Right ventricle myocardium superior (tissue), 1 donor: ENCODE measurements at regions not wholly inside any gene's neighbourhood (a gene's known extent, or its start where the extent isn't known, plus 50 kb on each side); places are given as distances from the start of the nearest gene placed in this dataset.
"Not testable (repeated sequence)": the region's sequence is repeated elsewhere in the genome, so short reads cannot be mapped to it uniquely, and the experiment has no call there.

ENCODE experiments used
- ATAC-seq: fragments of 200-7000 bp; cut with Tn5 transposase; one replicate; pipeline ENCODE4 v1.9.1; 2020; ENCODE audit warnings: mild to moderate bottlenecking; ENCODE audit not compliant: poor library complexity
- DNase-seq: peaks from one replicate; pipeline ENCODE4 v3.0.0-alpha.2; 2020
- intact Hi-C: fragments of 100-400 bp; cut with DNase I; formaldehyde crosslinking; loops from one replicate; pipeline ENCODE4 v1.11.2; 2022
- donor health status: DM: no; HTN: yes; CAD: no; lungs with severe emphysema.

DNA sequence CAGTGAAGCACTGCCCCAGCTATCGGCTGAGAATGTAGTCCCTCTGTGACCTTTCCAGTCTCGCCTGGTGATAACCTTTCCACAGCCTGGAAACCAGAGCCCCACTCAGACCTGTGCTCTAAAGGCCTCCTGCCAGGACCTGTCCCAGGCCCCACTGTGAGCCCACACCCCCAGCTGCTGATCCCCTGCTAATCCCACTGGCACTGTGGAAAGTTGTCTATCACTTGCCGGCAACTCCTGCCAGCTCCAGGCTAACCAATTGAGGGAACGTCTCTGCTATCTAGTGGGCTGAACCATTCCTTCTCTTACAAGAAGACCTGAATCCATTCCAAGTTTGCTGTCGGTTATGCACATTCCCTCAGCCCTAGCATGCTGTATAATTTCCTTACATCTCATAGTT, 328.2 kb downstream of the FAM181B start:
- DNase-seq, result no peak
- intact Hi-C loops, result no loop called here
- ATAC-seq, result no peak

DNA sequence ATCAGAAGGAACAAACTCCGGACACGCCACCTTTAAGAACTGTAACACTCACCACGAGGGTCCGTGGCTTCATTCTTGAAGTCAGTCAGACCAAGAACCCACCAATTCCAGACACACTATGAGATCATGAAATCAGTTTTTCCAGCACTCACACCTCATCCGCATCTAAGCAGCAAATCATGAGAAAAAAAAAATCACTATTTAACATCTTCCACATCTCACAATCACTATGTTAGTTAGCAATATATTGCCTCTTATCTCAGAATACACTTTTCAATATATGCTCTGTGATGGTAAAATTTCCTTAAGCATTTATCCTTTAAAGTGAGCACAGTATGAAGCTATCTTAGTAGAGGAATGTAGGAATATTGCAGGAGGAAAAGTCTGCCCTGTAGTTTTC, 328.7 kb downstream of the FAM181B start:
- no peak for ATAC-seq
- intact Hi-C loops, result no loop called here
- DNase-seq, result no peak

- ATAC-seq (no peak), DNase-seq (no peak)
- intact Hi-C loops, result no loop called here
Observed at GRCh38 chr11:82403640-82404305, 329.9 kb downstream of the FAM181B start.

DNA sequence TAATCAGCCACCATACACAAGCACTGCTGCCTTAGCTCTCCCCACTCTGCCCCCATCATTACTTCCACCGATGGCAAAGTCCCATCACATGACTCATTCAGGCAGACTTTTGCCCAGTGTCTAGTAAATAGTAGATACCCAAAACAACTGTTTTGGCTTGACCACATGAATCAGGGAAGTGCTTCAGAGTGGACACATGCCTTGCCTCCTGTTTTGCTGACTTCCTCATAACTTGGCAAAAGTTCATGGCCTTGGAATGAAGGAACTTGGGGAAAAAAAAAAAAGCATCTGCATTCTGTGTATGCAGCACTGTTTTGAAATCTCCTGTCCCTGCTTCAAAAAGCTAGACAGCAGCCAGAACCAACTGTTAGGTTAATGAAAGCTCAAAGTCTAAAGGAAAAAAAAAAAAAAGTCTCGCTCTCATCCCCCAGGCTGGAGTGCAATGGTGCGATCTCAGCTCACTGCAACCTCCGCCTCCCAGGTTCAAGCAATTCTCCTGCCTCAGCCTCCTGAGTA, 335.3 kb downstream of the FAM181B start:
- DNase-seq (no peak), ATAC-seq (peak; percentile 71)
- intact Hi-C loops, result no loop called here

DNA sequence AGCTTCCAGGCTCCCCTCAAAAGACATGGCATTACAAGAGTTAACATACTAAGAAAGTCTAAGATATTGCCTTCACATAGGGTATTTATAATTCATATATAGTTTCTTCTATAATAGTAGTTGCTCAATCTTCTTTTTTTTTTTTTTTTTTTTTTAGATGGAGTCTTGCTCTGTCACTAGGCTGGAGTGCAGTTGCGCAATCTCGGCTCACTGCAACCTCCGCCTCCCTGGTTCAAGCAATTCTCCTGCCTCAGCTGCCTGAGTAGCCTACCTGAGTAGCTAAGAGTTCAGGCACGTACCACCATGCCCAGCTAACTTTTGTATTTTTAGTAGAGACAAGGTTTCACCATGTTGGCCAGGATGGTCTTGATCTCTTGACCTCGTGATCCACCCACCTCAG, 337.0 kb downstream of the FAM181B start:
- ATAC-seq, intact Hi-C loops: not testable (repeated sequence)
- DNase-seq, result peak; percentile 53

GRCh38 chr11:82384308-82384707, 349.4 kb downstream of the FAM181B start:
- intact Hi-C loops, result no loop called here
- ATAC-seq (no peak), DNase-seq (no peak)

GRCh38 chr11:82373781-82374542, 359.7 kb downstream of the FAM181B start:
- no peak for ATAC-seq
- intact Hi-C loops, result no loop called here
- DNase-seq, result no peak

- ATAC-seq, result no peak
Observed at GRCh38 chr11:82365351-82365750, 368.3 kb downstream of the FAM181B start.

DNA sequence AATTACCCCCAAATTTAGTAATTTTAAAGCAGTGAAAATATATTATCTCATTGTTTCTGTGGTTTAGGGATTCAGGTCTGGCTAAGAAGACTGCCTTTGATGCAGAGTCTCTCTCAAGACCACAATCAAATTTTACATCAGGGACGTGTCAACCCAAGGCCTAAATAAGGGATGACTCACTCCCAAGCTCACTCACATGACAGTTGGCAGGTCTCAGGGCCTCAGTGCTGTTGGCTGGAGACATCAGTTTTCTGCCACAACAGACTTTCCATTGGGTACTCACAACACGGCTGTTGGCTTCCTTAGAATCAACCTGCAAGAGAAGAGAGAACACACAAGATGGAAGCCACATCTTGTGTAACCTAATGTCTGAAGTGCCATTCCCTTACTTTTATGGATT, 377.3 kb downstream of the FAM181B start:
- intact Hi-C loops, result no loop called here
- no peak for ATAC-seq
- DNase-seq, result no peak

More at GRCh38 chr11:82365351-82365750, 368.3 kb downstream of the FAM181B start:
- DNase-seq, result no peak
- intact Hi-C loops, result no loop called here

- DNase-seq (no peak), ATAC-seq (no peak)
- intact Hi-C loops, result no loop called here
Observed at GRCh38 chr11:82355313-82355823, 378.3 kb downstream of the FAM181B start.

GRCh38 chr11:82326853-82327252, 406.8 kb downstream of the FAM181B start:
- ATAC-seq, result no peak
- no peak for DNase-seq

GRCh38 chr11:82321206-82321605, 412.5 kb downstream of the FAM181B start:
- DNase-seq (no peak), ATAC-seq (no peak)
- intact Hi-C loops, result no loop called here

More at GRCh38 chr11:82326853-82327252, 406.8 kb downstream of the FAM181B start:
- intact Hi-C loops, result no loop called here

DNA sequence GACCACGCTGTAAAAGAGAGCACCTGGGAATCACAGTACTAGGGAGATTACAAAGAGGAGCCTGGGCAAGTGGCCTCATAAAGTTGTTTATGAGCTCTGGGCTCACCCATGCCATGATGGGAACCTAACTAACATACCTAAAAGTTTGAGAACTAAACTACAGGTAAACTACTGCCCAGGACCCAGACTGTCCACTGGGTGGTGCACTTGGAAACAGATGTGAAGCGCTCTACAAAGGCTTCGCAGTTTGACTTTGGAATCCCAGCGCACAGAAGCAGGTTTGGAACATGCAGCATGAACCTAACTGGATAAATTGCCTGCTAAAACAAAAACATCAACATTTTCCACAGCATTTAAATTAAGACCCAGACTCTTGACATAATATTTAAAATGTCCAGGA, 418.6 kb downstream of the FAM181B start:
- intact Hi-C loops, result no loop called here
- ATAC-seq (no peak), DNase-seq (no peak)

- DNase-seq, result no peak
- intact Hi-C loops, result loop anchor here (10.0 kb wide), 1 partner anchor 64 kb away; no protein-coding TSS in a partner anchor
- no peak for ATAC-seq
Observed at GRCh38 chr11:82308979-82309378, 424.7 kb downstream of the FAM181B start.

- DNase-seq, result no peak
- ATAC-seq, result no peak
- intact Hi-C loops, result loop anchor here (10.0 kb wide), 1 partner anchor 60 kb away; no protein-coding TSS in a partner anchor
Observed at GRCh38 chr11:82305123-82305522, 428.5 kb downstream of the FAM181B start.

DNA sequence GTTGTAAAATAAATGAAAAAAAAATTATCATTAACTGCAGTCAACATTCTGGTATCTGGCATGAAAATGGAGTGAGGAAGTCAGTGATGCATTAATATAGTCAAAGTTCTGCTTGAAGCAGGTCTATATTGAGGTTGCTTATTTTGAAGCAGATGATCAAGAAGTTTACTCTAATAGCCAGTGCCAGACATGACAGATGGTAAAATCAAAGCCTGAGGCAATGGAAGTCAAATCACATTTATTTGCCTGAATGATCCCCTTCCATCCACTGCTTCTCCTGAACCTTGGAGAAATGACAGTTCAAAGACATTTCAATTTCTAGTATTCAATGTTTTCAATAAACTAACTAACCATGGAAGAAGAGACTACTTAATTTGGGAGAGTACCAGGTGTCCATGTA, 430.0 kb downstream of the FAM181B start:
- intact Hi-C loops, result loop anchor here (10.0 kb wide), 1 partner anchor 59 kb away; no protein-coding TSS in a partner anchor
- DNase-seq, result no peak
- no peak for ATAC-seq

DNA sequence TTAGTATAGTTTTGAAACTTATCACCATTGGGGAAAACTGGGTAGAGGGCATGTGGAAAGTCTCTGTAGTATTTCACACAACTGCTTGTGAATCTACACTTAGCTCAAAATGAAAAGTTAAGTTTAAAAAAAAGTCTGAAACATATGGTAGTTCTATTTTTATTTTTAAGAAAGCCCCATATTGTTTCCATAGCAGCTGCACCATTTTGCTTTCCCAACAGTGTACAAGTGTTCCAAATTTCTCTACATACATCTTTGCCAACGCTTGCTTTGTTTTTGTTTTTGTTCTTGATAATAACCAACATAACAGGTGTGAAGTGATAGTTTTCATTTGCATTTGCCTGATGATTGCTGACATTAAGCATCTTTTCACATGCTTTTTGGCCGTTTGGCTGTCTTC, 445.2 kb downstream of the FAM181B start:
- DNase-seq (no peak), ATAC-seq (no peak)
- intact Hi-C loops, result no loop called here

DNA sequence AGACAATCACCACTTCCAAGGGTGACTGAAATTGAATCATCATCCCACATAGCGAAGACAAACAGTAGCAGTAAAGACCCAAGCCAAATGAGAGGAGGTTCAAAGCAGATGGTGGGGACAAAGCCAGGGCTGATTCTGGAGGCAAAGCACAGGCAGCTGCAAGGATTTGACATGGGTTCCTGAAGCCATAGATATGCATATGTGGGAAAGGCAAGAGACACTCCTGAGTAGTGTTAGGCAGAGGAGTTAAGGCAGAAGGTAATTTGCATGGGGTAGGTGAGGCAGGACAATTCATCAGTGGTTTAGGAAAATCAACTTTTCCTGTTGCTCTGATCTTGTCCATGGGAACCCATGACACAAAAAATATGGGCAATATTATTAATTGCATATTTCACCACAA, 462.8 kb downstream of the FAM181B start:
- intact Hi-C loops, result no loop called here
- no peak for ATAC-seq
- DNase-seq, result no peak

DNA sequence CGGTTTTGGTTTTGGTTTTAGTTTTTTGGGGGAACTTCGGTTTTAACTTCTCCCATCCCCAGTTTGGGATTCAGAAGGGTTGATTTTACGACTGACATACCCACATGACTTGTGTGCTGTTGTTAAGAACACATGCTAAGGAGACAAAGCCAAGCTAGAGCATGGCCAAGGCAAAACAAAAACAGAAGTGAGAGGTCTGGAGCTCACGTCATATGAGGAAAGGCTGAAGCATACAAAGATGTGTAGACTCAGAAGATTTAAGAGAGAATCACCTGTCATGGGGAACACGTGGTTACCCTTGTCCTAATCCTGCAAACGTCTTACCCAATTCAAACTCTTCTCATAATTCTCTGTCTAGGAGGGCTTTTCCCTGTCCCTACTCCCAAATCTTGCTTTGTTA, 465.0 kb downstream of the FAM181B start:
- ATAC-seq (no peak), DNase-seq (no peak)
- intact Hi-C loops, result no loop called here

GRCh38 chr11:82267186-82267585, 466.5 kb downstream of the FAM181B start:
- intact Hi-C loops, result no loop called here
- ATAC-seq (no peak), DNase-seq (no peak)
